Kidney capillary endothelial cell (primary cell): ENCODE measurements at regions not wholly inside any gene's neighbourhood (a gene's known extent, or its start where the extent isn't known, plus 50 kb on each side); places are given as distances from the start of the nearest gene placed in this dataset.
A peak's percentile ranks its signal among the peaks of the same experiment; 100 is the strongest.
"Not testable (repeated sequence)": the region's sequence is repeated elsewhere in the genome, so short reads cannot be mapped to it uniquely, and the experiment has no call there.

Experiments used
- DNase-seq: peaks from one replicate; pipeline ENCODE4 v3.0.0-alpha.2; 2018; ENCODE audit warnings: low spot score

DNA sequence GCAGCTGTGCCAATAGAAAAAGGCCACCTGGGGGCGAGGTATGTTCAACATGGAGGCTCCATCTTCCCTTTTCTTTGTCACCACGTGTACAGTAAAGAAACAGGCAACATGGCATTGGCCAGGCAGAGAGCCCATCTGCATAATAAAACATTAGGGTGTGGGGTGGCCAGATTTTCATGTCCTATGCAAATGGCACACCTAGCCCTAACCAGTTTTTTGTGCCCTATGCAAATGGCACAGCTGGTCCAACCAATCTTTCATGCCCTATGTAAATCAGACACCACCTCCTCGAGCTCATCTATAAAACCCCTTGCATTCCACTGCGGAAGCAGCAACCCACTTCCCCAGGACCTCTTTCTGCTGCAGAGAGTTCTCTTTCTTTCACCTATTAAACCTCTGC, 149.1 kb upstream of the RGS6 start:
- no peak for DNase-seq

DNA sequence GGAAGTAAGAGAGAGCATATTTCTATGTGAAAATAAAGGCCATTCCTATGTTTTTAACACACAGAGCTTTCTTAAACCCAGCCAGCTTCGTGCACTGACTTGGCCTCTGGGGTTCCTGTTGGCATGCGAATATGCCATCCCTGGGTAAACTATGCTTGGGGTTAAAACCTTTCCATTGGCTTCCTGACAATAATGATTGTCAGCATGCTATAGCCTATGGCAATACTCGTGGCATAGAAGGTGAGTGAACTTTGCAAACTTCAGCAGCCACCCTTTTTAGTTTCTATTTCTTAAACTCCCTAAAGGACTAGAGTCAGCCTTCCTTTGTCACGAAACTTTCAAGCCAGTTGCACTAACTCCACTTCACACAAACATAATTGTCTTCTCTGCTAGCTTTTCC, 148.4 kb upstream of the RGS6 start:
- DNase-seq = no peak

DNA sequence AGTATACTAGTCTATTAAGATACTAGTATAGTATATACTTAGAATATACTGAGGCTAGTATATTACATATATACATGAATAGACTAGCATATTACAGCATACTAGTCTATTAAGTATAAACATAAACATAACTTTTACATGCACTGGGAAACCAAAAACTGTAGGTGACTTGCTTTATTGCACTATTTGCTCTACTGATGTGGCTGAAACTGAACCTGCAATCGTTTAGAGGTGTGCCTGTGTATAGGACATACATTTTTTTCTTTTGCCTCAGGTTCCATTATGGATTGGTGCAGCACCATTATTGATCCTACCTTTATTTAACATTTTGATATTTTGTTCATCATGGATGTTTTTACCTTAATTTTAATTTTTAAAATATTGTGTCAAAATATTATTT, 143.2 kb upstream of the RGS6 start:
- no peak for DNase-seq

DNA sequence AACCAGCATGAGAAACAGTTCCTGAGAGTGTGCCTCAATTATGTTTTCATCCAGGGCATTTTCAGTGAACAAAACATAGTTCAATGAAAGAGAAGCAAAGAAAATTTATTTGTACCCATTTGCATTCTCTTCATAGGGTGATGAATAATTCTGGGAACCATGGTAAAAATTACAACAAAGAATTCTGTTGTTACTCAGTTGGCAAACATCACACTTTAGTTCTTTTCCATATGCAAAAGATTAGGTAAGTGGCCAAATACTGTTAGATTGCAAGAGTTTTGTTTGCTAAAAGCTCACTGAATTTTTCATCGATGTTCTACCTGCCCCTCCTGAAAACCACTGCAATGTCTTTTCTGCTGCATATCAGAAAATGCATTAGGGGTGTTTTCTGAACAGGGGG, 132.4 kb upstream of the RGS6 start:
- no peak for DNase-seq

DNA sequence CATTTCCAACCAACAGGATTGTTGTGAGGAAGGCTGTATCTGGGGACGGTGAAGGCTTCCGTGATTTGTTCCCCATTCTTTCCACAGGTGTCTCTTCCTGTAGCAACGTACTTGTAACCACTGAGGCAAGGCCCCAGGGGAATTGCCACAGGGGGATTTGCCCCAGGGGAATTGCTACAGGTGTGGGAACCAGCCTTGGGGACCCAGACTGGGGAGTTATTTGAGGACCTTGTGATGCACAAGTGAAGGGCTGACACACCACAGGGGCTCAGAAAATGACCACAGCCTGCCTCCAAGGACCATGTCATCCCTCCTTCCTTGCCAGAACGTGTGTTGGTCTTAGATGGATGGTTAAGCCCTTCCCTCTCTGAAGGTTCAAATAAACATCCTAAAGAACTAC, 131.4 kb upstream of the RGS6 start:
- DNase-seq = no peak

DNA sequence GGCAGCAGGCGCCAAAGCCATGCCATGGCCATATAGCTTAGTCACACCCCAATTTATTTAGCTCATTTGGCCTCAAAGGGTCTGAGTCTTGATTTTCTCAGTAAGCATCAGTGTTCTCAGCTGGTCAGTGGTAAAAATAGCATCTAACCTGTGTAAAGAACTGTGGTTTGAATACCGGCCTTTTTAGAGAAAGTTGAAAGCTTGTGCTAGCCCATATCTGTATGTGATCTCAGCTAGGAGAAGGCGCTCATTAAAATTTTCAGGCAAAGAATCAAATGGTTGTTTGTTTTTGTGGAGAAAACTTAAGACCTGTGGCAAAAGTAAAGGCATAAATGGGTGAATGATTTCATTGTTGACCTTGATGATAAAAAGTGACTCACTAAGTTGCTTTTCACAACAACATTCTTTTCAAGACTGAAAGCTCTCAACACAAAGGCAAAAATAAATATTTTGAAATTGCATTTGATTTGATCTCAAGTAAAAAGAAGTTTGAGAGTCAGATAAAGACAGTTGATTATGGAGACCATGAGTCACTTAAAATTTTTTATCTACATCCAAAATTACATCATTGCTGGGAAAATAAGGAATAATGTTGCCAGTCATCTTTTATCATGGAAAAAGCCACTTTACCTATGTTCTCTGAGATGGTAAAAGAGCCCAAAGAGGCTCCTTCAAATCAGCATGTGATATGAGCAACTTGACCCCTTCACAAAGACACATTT, 128.5 kb upstream of the RGS6 start:
- peak; percentile 38 for DNase-seq

DNA sequence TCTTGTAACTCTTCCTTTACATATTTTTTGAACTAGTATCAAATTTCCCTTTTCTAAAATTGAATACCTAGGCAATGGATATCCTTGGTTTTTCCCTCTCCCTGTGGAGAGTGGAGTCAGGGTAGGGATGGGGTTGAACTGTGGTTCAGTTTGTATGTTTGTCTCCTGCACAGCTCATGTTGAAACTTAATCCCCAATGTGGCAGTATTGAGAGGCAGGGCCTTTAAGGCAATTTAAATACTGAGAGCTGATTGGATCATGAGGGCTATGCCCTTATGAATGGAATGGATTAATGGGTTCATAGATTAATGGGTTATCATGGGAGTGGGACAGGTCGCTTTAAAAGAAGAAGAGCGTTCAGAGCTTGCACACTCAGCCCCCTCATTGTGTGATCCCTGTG, 127.2 kb upstream of the RGS6 start:
- DNase-seq = no peak

DNA sequence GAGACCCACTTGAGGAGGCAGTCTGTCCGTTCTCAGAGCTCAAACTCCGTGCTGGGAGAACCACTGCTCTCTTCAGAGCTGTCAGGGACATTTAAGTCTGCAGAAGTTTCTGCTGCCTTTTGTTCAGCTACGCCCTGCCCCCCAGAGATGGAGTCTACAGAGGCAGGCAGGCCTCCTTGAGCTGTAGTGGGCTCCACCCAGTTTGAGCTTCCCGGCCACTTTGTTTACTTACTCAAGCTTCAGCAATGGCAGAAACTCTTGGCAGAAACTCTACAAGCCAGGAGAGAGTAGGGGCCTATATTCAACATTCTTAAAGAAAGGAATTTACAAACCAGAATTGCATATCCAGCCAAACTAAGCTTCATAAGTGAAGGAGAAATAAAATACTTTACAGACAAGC, 125.2 kb upstream of the RGS6 start:
- DNase-seq = not testable (repeated sequence)

DNA sequence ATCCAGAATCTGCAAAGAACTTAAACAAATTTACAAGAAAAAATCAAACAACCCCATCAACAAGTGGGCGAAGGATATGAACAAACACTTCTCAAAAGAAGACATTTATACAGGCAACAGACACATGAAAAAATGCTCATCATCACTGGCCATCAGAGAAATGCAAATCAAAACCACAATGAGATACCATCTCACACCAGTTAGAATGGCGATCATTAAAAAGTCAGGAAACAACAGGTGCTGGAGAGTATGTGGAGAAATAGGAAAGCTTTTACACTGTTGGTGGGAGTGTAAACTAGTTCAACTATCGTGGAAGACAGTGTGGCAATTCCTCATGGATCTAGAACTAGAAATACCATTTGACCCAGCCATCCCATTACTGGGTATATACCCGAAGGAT, 121.4 kb upstream of the RGS6 start:
- not testable (repeated sequence) for DNase-seq

DNA sequence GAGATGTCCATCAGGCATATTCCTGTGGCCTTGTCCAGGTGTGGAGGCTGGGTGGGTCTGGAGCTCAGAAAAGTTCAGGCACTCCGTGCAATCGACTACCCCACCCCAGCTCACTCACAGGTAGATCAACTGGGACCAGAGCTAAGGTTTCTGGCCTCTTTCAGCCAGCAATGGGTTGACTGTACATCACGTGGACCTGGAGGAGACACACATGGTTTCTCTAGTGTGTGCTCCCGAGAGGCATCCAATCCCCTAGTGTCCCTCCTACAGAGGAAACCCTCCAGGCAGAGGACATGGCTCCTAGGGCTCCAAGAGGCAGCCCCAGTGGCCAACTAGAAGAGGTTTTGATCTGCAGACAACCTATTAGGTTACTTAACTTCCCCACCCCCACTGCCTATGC, 119.5 kb upstream of the RGS6 start:
- no peak for DNase-seq

DNA sequence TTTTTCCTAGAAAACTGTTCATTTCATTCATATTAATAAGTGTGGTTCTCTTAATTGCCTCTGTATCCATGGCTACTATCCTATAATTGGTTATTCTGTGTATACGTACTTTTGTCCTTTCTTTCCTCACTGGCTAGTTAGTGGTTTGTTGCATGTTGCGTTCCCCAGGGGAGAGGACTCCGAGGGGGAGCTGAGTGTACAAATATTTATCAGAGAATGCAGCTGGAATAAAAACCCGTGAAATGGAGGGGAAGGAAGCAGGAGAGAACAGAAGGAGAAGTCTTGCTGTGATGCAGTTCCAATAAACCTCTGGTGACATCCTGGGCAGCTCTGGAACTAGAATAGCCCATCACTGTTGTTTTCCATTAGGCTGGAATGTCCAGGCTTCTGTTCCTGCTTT, 117.1 kb upstream of the RGS6 start:
- DNase-seq = no peak

DNA sequence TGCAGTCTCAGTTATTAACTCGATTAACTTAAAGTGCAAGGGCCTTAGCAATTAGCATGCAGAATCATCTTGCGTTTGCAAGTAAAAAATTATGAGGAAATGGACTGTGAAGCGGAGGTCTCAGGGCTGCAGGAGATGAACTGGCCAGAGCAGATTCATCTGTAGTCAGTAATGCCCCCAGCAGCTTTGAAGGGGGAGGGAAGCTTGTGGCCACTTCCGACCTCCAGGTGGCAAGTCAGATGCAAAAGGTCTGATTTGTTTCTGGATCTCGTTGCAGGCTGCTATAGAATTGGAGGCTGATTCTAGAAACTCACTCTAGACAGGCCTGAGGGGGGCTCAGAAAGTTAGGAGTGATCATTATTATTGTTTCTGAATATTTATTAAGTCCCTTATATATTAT, 107.4 kb upstream of the RGS6 start:
- no peak for DNase-seq

DNA sequence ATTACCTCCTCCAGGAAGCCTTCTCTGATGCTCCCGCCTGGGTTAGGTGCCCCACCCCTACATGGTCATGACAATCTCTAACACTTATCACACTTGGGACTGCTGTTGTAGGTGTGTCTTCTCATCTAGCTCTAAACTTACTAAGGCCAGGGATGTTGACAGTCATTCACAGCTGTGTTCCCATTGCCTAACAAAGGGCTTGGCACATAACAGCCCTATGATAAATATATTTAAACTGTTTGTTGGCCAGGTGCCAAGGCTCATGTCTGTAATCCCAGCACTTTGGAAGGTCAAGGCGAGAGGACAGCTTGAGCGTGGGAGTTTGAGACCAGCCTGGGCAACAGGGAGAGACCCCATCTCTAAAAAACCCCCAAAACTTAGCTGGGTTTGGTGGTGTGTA, 98.8 kb upstream of the RGS6 start:
- no peak for DNase-seq

DNA sequence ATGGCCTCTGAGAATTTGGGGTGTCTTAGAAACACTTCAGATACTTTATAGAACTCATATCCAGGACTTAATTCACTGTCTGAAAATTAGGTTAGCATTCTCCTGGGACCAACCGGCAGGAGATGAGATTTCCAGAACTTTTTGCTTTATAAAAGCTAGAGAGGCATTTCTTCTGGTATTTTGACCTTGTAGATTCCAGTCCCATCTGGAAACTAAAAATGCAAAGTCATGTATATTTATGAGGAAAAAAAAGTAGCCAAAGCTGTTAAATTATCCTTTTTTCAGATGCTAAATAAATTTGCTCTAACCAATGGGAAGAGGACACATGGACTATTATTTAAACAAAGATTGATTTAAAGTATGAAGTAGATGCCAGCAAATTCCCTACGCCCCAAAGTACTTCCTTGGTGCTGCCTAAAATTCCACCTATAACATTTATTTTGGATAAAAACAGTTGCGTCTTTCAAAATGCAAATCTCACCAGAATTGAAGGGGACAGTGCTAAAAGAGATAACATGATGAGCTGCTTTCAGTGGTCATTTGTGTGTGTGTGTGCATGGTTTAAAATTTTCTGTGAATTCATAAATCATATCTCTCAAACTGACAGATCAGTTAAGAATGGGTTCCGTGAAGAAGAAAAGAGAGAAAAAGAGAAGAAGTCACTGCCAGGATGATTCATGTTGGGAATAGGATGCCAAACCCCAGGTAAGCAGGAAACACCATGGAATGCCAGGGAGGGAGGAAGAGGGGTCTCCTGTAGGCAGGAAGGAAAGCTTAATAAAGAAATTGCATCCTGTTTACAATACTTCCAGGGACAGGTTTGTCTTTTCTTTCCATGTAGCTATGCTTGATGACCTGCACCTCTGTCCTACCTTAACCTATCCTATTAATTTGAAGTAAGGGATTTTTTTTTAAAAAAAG, 97.7 kb upstream of the RGS6 start:
- no peak for DNase-seq

DNA sequence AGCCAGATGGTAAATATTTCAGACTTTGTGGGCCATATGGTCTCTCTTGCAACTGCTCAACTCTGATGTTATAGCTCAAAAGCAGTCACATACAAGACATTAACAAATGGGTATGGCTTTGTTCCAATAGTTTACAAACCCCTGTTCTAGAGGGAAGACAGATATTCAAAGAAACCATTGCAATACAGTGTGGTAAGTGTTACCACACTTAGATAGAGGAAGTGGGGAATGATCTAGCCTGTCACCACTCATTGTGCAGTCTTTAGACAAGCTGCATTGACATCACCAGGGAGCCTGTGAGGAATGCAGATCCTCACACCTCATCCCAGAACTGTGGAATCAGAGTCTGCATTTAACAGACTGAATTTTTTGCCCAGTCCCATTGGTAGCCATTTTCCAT, 80.0 kb upstream of the RGS6 start:
- no peak for DNase-seq

DNA sequence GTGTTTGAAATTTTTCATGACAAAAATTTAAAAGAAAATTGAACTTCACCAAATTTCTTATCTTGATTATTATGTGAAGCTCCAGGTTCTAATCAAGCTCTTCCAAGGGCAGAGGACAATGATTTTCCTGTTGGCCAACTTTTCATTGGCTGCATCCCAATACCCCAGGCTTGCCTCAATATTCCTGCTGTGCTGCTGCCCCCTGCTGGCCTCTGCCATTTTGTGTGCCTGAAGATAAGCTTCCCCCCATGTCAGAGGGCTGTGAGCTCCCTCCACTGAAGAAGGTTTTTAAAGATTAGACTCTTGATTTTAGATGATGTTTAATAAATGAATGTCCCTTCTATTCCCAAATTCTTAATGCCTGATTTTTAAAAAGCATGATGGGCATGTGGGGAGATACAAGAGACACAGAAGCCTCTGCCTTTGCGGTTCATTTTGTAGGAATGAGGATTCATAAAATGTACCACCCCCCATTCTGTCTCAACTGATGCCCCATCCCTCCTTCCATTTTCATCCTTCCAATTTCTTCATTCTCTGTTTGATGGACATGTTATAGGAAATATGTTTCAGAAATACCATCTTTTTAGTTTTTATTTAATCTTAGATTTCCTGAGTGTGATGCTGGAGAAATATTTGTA, 76.7 kb upstream of the RGS6 start:
- DNase-seq = peak; percentile 62

DNA sequence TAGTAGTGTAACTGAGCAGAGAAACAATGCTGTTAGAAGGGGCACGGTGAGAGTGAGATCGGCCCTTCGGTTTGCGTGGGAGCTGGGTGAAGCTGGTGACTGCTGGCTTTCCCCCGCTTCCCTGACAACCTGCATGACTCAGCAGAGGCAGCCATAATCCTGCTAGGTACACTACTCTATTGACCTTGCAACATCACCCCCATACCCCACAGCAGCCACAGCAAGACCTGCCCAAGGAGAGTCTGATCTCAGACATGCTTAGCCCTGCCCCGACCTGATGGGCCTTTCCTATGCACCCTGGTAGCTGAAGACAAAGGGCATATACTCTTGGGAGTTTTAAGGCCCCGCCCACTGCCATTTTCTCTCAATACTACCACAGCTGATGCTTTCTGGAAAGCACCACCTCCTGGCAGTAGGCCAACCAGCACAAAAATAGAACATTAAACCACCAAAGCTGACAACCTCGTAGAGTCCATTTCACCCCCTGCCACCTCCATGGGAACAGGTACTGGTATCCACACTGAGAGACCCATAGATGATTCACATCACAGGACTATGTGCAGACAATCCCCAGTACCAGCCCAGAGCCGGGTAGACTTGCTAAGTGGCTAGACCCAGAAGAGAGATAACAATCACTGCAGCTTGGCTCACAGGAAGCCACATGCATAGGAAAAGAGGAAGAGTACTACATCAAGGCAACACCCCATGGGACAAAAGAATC, 75.9 kb upstream of the RGS6 start:
- no peak for DNase-seq

DNA sequence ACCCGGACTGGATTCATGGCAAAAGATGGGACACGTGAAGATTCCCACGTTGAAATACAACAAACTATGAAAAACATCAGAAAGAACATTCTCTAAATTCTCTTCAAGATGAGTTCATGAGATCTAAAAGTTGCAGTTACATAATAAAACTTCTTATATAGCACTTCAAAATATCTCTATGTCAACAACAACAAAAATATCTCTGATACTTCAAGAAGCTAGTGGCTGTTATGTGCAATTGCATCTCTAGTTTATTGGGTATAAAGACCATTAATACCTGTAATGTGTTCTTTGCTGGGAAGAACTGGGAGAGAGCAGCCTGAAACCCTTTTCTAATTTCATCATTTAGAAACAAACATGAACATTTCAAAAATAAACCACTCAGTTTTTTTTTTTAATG, 69.2 kb upstream of the RGS6 start:
- no peak for DNase-seq

DNA sequence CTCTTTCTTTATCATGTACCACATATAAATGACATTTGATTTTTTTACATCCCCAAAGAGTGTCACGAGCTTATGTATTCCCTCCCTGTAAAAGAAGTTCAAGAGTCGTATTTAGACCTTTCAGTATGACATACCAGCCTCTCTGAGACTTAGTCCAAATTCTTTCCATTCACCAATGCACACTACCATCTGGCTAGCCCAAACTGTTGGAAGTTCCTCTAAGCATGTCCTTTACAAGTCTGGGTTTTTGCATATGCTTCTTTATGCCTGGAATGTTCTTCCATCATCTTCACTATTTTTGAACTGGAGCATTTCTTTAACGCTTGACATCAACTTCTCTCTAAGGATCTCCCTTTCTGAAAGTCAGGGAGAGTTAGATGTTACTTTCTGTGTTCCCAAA, 68.5 kb upstream of the RGS6 start:
- DNase-seq = no peak
